HEK293T (cell line): ENCODE measurements at regions not wholly inside any gene's neighbourhood (a gene's known extent, or its start where the extent isn't known, plus 50 kb on each side); places are given as distances from the start of the nearest gene placed in this dataset.

ENCODE experiments used
- ARNT ChIP-seq: fragments of 450-650 bp; IDR thresholded peaks from 2 replicates; pipeline ENCODE4 v1.6.1; 2017; ENCODE audit warnings: mild to moderate bottlenecking
- BHLHE40 ChIP-seq: fragments of 450-650 bp; IDR thresholded peaks from 2 replicates; pipeline ENCODE4 v1.6.1; 2016; ENCODE audit warnings: mild to moderate bottlenecking, moderate library complexity, borderline replicate concordance
- ELF4 ChIP-seq: fragments of 450-650 bp; IDR thresholded peaks from 2 replicates; pipeline ENCODE4 v1.6.1; 2017; ENCODE audit warnings: antibody characterized with exemption
- FOXA1 ChIP-seq: fragments of 450-650 bp; IDR thresholded peaks from 2 replicates; pipeline ENCODE4 v1.6.1; 2016; ENCODE audit warnings: mild to moderate bottlenecking
- FOXM1 ChIP-seq: fragments of 450-650 bp; IDR thresholded peaks from 2 replicates; pipeline ENCODE4 v1.6.1; 2017; ENCODE audit warnings: mild to moderate bottlenecking, borderline replicate concordance
- SP1 ChIP-seq: fragments of 450-650 bp; IDR thresholded peaks from 2 replicates; pipeline ENCODE4 v1.6.1; 2017
- SUZ12 ChIP-seq: fragments of 450-650 bp; IDR thresholded peaks from 2 replicates; pipeline ENCODE4 v1.6.1; 2016; ENCODE audit warnings: mild to moderate bottlenecking
- TARDBP ChIP-seq: fragments of 450-650 bp; IDR thresholded peaks from 2 replicates; pipeline ENCODE4 v1.6.1; 2016
- ZNF384 ChIP-seq: fragments of 450-650 bp; IDR thresholded peaks from 2 replicates; pipeline ENCODE4 v1.6.1; 2016

GRCh38 chr5:99949969-99950524 lies 585.1 kb upstream of the FAM174A start:
- TF ChIP-seq TARDBP (no peak), SUZ12 (no peak), SP1 (no peak), ELF4 (no peak), FOXA1 (no peak), ARNT (no peak), BHLHE40 (no peak), FOXM1 (no peak), ZNF384 (no peak)
